NB4 (cell line): ENCODE measurements at regions not wholly inside any gene's neighbourhood (a gene's known extent, or its start where the extent isn't known, plus 50 kb on each side); places are given as distances from the start of the nearest gene placed in this dataset.

ENCODE experiments used
- DNase-seq: peaks from one replicate; pipeline ENCODE4 v3.0.0; 2010; ENCODE audit warnings: low read depth
- H3K4me3 ChIP-seq: one replicate; pipeline ENCODE4 v1.5.1; 2011; ENCODE audit warnings: mild to moderate bottlenecking, low read depth, low read length, moderate library complexity
- MYC ChIP-seq: IDR thresholded peaks from 2 replicates; pipeline ENCODE4 v1.6.1; 2011; ENCODE audit warnings: low read depth, low read length
- POLR2A ChIP-seq: IDR thresholded peaks from 2 replicates; pipeline ENCODE4 v1.6.1; 2011; ENCODE audit warnings: mild to moderate bottlenecking; ENCODE audit not compliant: insufficient read length; ENCODE audit errors: extremely low read depth
- TF ChIP-seq, protein P1 (sequence below): IDR thresholded peaks from 2 replicates; pipeline ENCODE4 v1.6.1; 2011; ENCODE audit warnings: low read depth, low read length
- TF ChIP-seq, protein P2 (sequence below): IDR thresholded peaks from one replicate; pipeline ENCODE4 v1.5.1; 2012; ENCODE audit warnings: low read depth, low read length

DNA sequence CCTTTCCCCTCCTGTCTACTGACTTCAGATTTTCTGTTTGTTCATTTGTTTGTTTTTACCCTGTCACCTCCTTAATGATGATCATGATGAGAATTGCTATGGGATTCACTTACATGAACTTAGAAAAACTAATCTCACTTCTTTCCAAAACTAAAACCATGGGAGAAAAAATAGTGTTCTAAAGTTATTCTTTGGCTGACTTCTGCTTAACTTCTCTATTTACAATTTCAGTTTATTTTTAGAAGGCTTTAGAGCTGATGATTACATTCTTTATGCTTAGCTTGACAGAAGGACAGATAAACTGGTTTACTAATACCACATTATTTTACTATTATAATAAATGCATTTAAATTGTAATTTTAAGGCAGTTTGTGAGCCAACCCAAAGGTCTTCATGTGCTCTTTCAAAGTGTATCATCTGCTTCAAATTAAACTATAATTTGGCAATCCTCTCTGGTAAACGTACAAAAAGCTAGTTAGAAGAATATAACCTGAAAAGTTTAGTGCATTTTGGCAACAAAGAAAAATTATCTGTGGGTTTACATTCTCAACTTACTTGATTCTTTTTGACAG is 676.8 kb upstream of the UBE2E2 start:
- TF ChIP-seq, protein P1, sequence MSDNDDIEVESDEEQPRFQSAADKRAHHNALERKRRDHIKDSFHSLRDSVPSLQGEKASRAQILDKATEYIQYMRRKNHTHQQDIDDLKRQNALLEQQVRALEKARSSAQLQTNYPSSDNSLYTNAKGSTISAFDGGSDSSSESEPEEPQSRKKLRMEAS = no peak
- H3K4me3 ChIP-seq = no peak overlapping the region
- no peak for DNase-seq

DNA sequence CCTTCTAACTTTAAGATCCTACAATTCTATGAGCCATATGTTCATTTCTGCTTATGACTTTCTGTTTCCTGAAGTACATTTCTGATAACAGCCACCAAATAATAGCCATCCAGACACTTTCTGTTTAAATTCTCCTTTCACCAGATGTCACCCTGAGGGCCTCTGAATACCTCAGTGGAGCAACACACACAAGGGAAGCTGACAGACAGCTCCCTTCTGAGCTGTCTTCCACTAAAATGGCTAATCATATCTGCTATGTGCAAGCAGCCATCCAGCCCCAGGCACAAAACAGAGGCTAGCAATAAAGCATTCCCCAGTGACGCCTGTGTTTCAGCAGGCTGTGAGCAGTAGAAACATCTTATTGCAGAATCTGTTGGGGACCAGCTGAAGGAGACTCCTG is 666.6 kb upstream of the UBE2E2 start:
- H3K4me3 ChIP-seq = no peak overlapping the region
- no peak for DNase-seq
- TF ChIP-seq, protein P1 = no peak
- TF ChIP-seq, protein P2, sequence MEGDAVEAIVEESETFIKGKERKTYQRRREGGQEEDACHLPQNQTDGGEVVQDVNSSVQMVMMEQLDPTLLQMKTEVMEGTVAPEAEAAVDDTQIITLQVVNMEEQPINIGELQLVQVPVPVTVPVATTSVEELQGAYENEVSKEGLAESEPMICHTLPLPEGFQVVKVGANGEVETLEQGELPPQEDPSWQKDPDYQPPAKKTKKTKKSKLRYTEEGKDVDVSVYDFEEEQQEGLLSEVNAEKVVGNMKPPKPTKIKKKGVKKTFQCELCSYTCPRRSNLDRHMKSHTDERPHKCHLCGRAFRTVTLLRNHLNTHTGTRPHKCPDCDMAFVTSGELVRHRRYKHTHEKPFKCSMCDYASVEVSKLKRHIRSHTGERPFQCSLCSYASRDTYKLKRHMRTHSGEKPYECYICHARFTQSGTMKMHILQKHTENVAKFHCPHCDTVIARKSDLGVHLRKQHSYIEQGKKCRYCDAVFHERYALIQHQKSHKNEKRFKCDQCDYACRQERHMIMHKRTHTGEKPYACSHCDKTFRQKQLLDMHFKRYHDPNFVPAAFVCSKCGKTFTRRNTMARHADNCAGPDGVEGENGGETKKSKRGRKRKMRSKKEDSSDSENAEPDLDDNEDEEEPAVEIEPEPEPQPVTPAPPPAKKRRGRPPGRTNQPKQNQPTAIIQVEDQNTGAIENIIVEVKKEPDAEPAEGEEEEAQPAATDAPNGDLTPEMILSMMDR = no peak
- no peak for TF ChIP-seq POLR2A
- TF ChIP-seq MYC = no peak

DNA sequence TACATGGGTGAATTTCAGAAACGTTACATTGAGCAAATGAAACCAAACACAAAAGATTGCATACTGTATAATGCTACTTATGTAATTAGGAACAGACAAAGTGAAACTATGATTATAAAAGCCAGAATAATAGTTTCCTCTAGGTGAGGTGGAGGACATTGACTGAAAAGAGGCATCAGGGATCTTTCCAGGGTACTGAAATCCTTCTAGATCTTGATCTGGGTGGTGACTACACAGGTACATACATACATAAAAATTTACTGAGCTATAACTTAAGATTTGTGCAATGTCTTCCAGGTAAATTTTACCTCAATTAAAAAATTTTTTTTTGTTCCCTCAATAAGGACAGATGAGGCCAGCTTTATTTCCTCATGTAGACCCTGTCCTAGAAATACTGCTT is 665.6 kb upstream of the UBE2E2 start:
- DNase-seq = no peak
- H3K4me3 ChIP-seq = no peak overlapping the region
- TF ChIP-seq, protein P1 = no peak
- TF ChIP-seq POLR2A (no peak), MYC (no peak)
- TF ChIP-seq, protein P2 = no peak

DNA sequence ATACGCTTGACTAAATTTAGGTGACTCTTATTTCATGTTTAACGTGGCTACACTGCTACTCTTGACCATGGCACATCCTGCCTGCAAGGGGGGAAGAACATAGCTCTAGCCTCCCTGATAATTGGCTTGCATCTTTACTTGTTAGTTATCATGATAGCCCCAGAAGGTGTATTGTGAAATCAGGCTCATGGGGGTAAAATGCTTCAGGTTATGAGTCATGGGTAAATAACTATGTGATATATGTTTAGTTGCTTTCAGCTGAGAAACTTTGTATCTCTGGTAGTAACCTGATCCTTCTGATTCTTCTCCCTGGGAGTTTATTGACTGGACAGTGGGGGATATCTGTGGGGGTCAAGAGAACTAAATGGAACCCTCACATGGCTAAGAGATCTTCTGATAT is 660.8 kb upstream of the UBE2E2 start:
- TF ChIP-seq POLR2A (no peak), MYC (no peak)
- TF ChIP-seq, protein P1 = no peak
- TF ChIP-seq, protein P2 = no peak

DNA sequence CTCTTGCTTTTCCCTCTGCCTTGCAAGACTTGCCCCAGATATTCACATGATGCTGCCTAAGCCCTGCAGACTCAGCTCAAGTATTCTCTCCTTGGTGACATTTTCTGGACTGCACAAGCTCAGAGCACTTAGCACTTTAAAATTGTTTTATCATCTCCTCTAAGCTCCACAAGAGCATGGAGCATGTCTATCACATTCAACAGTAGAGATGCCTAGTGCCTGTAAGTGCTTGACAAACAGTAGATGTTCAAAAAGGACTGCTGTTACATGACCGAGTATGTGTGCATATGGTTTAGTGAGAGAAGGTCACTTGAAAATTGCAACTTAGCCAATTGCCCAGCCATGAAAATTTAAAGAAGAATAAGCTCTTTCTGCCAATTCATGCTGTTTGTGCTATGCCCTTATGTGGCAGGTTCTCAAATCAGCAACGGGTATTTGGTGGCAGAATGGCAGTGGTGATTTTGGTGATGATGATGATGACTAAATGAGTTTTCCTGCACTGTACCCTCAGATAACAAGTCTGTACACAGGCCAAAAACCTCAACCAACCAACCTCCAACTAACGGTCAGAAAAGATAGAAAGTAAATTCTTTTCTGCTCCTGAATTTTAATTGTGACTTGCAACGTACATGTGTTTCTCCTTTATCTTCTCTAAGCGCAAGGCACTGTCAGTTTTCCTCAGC is 647.2 kb upstream of the UBE2E2 start:
- H3K4me3 ChIP-seq = no peak overlapping the region
- TF ChIP-seq, protein P1 = no peak
- TF ChIP-seq MYC (no peak), POLR2A (no peak)
- TF ChIP-seq, protein P2 = no peak
- no peak for DNase-seq

More for the DNA sequence above, 660.8 kb upstream of the UBE2E2 start:
- no peak overlapping the region for H3K4me3 ChIP-seq
- no peak for DNase-seq

DNA sequence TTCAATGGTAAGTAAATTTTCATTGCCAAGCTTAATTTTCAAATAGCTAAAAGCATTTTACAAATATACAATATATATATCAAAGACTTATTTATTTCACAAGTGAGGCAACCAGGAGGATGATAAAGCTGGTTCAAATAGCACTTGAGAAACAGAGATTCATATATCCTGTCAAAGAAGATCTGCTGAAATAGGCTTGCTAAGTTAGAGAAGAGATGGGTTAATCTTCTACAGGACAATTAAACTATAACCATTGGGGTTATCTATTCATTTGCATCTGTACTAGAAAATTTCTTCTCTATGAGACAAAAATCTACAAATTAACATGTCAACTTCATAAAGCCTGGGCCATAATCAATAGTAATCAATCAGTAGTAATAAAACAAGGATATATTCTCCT is 637.7 kb upstream of the UBE2E2 start:
- DNase-seq = no peak
- TF ChIP-seq, protein P1 = no peak
- TF ChIP-seq MYC = no peak
- TF ChIP-seq POLR2A = no peak
- TF ChIP-seq, protein P2 = no peak
- H3K4me3 ChIP-seq = no peak overlapping the region
